ENCODE measurements at regions not wholly inside any gene's neighbourhood (a gene's known extent, or its start where the extent isn't known, plus 50 kb on each side); places are given as distances from the start of the nearest gene placed in this dataset.

DNA sequence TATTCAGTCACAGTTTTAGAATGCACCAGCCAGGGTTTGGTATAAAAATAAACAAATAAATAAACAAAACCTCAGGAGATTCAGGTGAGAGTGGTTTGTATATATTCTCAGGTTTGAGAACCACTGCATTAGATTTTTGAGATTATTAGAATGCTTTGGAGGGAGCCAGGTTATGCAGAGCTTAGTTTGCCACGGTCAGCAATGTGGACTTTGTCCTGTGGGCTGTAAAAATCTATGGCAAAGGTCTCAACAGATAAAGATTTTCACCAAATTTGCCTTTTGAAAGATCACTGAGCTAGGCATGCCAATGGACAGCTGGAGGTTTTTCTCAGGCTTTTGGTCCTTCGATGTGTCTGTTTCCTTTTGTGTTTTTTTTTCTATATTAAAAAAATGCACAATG lies 650.1 kb upstream of the RAG2 start:
- TF ChIP-seq, protein P1, sequence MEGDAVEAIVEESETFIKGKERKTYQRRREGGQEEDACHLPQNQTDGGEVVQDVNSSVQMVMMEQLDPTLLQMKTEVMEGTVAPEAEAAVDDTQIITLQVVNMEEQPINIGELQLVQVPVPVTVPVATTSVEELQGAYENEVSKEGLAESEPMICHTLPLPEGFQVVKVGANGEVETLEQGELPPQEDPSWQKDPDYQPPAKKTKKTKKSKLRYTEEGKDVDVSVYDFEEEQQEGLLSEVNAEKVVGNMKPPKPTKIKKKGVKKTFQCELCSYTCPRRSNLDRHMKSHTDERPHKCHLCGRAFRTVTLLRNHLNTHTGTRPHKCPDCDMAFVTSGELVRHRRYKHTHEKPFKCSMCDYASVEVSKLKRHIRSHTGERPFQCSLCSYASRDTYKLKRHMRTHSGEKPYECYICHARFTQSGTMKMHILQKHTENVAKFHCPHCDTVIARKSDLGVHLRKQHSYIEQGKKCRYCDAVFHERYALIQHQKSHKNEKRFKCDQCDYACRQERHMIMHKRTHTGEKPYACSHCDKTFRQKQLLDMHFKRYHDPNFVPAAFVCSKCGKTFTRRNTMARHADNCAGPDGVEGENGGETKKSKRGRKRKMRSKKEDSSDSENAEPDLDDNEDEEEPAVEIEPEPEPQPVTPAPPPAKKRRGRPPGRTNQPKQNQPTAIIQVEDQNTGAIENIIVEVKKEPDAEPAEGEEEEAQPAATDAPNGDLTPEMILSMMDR (CRISPR knock-in tag; IDR thresholded peaks at IDR 0.05): no peak
- no peak for TF ChIP-seq RAD51 (IDR thresholded peaks at IDR 0.05; ENCODE audit: borderline replicate concordance)
- no peak for TF ChIP-seq SMC3 (IDR thresholded peaks at IDR 0.05; ENCODE audit: low read length)
- no peak for TF ChIP-seq ZNF274 (CRISPR knock-in tag; IDR thresholded peaks at IDR 0.05)
- no peak for TF ChIP-seq HOXA5 (CRISPR knock-in tag; IDR thresholded peaks at IDR 0.05)
- TF ChIP-seq EP300 (IDR thresholded peaks at IDR 0.05; ENCODE audit: low read depth in 2 of 2, low read length in 2 of 2): no peak
- no peak for TF ChIP-seq EP300 (CRISPR knock-in tag; IDR thresholded peaks at IDR 0.05; ENCODE audit: borderline replicate concordance)
- TF ChIP-seq, protein P2, sequence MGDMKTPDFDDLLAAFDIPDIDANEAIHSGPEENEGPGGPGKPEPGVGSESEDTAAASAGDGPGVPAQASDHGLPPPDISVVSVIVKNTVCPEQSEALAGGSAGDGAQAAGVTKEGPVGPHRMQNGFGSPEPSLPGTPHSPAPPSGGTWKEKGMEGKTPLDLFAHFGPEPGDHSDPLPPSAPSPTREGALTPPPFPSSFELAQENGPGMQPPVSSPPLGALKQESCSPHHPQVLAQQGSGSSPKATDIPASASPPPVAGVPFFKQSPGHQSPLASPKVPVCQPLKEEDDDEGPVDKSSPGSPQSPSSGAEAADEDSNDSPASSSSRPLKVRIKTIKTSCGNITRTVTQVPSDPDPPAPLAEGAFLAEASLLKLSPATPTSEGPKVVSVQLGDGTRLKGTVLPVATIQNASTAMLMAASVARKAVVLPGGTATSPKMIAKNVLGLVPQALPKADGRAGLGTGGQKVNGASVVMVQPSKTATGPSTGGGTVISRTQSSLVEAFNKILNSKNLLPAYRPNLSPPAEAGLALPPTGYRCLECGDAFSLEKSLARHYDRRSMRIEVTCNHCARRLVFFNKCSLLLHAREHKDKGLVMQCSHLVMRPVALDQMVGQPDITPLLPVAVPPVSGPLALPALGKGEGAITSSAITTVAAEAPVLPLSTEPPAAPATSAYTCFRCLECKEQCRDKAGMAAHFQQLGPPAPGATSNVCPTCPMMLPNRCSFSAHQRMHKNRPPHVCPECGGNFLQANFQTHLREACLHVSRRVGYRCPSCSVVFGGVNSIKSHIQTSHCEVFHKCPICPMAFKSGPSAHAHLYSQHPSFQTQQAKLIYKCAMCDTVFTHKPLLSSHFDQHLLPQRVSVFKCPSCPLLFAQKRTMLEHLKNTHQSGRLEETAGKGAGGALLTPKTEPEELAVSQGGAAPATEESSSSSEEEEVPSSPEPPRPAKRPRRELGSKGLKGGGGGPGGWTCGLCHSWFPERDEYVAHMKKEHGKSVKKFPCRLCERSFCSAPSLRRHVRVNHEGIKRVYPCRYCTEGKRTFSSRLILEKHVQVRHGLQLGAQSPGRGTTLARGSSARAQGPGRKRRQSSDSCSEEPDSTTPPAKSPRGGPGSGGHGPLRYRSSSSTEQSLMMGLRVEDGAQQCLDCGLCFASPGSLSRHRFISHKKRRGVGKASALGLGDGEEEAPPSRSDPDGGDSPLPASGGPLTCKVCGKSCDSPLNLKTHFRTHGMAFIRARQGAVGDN (CRISPR knock-in tag; IDR thresholded peaks at IDR 0.05): no peak
- TF ChIP-seq, protein P3, sequence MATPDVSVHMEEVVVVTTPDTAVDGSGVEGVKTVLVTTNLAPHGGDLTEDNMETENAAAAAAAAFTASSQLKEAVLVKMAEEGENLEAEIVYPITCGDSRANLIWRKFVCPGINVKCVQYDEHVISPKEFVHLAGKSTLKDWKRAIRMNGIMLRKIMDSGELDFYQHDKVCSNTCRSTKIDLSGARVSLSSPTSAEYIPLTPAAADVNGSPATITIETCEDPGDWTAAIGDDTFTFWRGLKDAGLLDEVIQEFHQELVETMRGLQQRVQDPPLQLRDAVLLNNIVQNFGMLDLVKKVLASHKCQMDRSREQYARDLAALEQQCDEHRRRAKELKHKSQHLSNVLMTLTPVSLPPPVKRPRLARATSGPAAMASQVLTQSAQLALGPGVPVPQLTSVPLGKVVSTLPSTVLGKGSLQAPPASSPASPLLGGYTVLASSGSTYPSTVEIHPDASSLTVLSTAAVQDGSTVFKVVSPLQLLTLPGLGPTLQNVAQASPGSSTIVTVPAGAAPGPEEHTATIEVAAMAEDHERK (CRISPR knock-in tag; IDR thresholded peaks at IDR 0.05; ENCODE audit: low read depth): no peak
- TF ChIP-seq XBP1 (CRISPR knock-in tag; IDR thresholded peaks at IDR 0.05): no peak

Measured in HepG2 (cell line).